DMS114 treated with DMSO at 0.1 percent for 48 hours (cell line): ENCODE measurements at regions not wholly inside any gene's neighbourhood (a gene's known extent, or its start where the extent isn't known, plus 50 kb on each side); places are given as distances from the start of the nearest gene placed in this dataset.
"Not testable (repeated sequence)": the region's sequence is repeated elsewhere in the genome, so short reads cannot be mapped to it uniquely, and the experiment has no call there.

Source experiments
- DNase-seq: peaks from one replicate; lab custom pipeline; 2025; ENCODE audit not compliant: unreplicated experiment; lab: John Stamatoyannopoulos, UW

DNA sequence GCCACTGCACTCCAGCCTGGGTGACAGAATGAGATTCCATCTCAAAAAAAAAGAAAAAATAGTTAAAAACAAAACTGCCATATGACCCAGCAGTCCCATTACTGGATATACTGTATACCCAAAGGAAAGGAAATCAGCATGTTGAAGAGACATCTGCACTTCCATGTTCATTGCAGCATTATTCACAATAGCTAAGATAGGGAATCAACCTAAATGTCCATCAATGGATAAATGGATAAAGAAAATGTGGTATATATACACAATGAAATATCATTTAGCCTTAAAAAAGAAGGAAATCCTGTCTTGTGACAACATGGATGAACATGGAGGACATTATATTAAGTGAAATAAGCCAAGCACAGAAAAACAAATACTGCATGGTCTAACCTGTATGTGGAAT lies 160.7 kb downstream of the DUSP6 start:
- DNase-seq: not testable (repeated sequence)

DNA sequence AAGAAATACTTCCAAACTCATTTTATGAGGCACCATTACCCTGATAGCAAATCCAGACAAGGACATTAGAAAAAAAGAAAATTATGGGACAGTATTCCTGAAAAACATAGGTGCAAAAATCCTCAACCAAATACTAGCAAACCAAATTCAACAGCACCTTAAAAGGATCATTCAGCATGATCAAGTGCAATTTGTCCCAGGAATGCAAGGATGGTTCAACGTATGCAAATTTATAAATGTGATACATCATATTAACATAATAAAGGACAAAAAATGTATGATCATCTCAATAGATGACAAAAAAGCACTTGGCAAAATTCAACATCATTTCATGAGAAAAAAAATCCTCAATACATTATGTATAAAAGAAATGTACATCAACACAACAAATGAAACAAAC lies 162.9 kb downstream of the DUSP6 start:
- no peak for DNase-seq

GRCh38 chr12:89187507-89187906 lies 164.8 kb downstream of the DUSP6 start:
- DNase-seq: no peak

DNA sequence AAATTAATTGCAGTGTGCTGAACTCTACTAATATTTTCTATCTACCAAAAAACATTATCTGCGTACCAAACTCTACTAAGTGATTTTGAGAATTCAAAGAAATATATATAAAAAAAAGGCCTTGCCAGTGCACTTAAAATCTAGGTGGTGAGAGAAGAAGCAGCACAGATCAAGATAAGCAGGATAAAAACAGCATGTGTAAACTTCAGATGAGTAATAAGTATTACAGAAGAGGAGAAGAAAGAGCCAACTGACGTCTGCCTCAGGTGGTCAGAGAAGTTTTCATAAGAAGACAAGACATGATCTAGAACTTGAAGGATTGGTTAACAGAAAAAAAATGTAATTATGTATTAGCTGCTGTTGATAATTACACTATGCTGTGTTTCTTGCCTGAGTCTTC lies 166.4 kb downstream of the DUSP6 start:
- DNase-seq: no peak

DNA sequence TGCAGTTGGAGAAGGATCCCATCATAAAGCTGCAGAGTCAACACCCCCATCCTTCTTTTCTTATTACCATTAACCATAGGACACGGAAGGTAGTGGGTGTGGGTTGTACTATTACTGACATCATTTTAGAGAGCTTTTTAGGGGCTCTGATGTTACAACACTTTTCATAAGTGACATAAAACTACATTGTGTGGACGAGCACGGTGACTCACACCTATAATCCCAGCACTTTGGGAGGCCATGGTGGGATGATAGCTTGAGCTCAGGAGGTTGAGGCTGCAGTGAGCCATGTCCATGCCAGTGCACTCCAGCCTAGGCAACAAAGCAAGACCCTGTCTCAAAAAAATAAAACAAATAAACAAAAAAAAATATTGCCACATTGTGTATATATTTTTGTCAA lies 167.1 kb downstream of the DUSP6 start:
- no peak for DNase-seq

GRCh38 chr12:89183985-89184435 lies 168.3 kb downstream of the DUSP6 start:
- DNase-seq: no peak

- DNase-seq: no peak
These were observed 170.9 kb downstream of the DUSP6 start for GRCh38 chr12:89181271-89181920.

DNA sequence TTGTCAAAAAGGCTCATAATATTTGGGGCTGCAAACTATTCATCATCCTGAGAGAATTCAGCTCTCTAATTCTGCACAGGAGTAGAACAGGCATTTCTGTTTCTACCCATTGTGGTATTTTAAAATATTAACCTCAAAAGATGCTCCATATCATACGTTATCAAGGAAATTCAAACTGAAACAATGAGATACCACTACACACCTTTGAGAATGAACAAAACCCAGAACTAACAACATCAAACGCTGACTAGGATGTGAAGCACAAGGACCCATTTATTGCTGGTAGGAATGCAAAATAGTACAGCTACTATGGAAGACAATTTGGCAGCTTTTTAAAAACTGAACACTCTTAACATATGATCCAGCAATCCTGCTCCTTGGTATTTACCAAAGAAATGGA lies 171.8 kb downstream of the DUSP6 start:
- DNase-seq: no peak

- no peak for DNase-seq
These were observed 172.3 kb downstream of the DUSP6 start for GRCh38 chr12:89179983-89180382.

DNA sequence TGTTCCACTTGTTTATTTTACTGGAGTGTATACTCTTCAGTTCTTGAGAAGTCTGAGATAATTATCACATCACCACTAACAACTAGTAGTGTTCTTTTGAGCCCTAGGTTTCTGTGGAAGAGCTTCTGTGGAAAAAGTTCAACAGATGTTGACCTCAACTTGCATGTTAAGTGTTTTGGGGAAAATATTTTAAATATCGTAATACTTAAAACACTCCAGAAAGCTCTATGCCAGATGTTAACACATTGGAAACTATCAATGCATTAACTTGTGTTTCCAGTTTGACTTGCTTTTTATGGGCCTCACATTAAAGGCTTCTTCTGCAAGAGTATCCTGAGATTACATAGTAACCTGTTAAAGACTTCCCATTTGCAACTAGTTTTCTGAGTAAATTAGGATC lies 173.1 kb downstream of the DUSP6 start:
- no peak for DNase-seq

GRCh38 chr12:89177802-89178395 lies 174.4 kb downstream of the DUSP6 start:
- no peak for DNase-seq

- no peak for DNase-seq
These were observed 175.6 kb downstream of the DUSP6 start for GRCh38 chr12:89176676-89177075.

DNA sequence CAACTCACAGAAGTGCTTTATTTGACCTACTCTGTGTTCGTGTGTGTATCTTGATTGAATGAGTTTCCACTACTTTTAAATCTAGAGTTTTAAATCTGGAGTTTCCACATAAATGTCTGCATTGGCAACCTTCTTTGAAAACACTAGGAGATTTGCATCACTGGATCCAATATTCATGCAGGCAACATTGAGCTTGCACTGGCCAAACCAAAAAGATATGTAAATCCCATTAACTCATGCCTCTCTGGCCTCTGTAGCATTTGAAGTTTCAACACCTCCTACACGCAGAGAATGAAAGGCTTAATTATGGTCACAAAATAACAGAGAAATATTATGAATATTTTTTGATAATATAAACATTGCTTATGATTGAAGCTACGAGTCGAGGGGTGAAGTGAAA lies 178.6 kb downstream of the DUSP6 start:
- DNase-seq: no peak

DNA sequence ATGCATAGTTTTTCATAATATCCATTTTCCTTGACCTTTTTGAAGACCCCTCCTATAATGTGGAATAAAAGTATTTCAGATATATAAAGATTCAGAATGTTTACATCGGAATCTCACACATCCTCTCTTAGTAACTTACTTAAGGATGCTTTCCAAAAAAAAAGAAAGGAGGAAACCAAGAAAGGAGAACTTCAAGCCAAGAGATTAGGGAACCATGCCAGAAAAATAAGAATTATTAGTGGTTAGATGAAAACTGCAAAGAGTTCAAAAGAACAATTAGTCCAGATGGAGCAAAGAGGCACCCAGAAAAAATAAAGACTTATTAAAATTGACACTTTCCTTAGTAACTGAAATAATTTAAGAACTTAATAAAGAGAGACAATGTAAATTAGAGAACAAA lies 179.2 kb downstream of the DUSP6 start:
- DNase-seq: no peak

DNA sequence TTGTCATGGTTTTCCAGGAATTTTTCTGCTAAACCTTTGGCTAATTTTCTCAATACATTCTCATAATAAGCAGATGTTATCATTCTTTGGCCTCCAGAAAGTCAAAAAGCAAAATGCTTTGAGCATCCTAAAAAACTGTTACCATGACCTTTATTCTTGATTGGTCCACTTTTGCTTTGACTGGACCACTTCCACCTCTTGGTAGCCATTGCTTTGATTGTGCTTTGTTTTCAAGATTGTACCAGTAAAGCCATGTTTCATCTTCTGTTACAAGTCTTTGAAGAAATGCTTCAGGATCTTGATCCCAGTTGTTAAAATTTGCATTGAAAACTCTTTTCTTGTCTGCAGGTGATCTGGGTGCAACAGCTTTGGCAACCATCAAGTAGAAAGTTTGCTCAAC lies 180.1 kb downstream of the DUSP6 start:
- DNase-seq: no peak

DNA sequence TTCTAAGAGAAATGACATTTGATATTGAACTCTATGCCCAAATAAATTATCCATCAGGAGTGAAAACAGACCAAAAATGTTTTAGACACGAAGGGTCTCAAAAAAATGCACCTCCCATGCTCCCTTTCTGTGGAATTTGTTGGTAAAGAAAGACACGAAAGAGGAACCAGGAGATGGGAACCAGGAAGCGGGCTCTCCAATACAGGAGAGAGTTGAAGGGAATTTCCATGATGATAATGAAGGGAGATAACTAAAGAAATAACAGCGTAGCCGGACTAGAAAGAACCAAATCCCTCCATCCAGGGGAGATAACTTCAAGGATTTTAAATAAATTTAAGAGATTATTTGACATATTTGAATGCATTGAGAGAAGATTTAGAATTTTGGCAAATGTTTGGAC lies 183.0 kb downstream of the DUSP6 start:
- DNase-seq: no peak

DNA sequence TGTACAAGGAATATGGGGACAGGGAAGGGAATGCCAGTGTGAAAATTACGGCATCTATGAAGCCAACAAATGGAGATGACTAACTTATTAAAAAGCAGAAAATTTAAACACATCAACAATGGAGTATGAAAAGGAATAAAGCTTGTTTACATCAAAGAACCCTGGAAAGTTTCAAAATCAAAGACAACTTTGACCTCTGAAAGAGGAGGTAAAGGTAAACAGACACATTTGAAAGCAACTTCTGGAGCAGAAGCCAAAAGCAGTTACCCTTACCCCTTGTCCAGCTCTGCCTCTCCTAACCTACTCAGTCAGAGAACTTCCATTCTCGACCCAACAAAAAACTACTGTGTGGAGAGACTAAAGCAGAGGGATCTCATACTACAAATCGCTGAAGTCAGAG lies 184.3 kb downstream of the DUSP6 start:
- no peak for DNase-seq

- no peak for DNase-seq
These were observed 185.8 kb downstream of the DUSP6 start for GRCh38 chr12:89166525-89166934.

- no peak for DNase-seq
These were observed 186.2 kb downstream of the DUSP6 start for GRCh38 chr12:89166121-89166520.

DNA sequence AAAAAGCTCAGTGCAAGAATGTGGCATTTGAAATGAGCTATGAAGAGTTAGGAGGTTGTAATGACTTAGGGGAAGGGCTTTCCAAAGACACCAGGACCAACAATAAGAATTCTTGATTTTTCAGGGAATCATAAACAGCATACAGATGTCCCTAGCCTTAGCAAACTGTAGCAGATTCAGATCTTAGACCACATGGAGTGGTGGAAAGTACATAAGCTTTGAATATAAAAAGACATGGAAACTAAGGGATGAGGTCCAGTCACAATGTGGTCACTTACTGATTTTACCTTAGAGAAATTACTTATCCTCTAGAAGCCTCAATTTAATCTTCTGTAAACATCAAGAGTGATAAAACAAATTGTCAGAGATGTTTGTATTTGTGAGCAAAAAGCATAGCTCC lies 186.6 kb downstream of the DUSP6 start:
- no peak for DNase-seq

GRCh38 chr12:89163918-89164317 lies 188.4 kb downstream of the DUSP6 start:
- no peak for DNase-seq

GRCh38 chr12:89162589-89163261 lies 189.6 kb downstream of the DUSP6 start:
- no peak for DNase-seq

DNA sequence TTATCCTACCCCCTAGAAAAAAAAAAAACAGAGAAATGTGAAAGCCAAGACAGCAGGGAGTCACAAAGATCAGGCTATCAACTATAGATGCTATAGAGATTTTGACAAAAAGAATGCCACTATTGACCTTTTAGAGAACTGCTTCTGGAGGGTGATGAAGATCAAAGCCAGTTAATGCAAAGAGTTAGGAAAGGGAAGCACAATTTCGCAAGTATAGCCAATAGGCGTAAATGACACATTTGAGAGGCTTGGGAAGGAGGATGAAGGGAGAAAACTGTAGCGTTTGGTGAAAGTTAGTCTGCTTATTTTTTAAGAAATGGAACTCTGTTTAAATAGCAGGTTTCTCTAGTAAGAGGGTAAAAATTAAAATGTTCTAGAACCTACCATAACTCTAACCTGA lies 190.7 kb downstream of the DUSP6 start:
- DNase-seq: no peak
